Cerebellar cortex (tissue), 1 donor: ENCODE measurements at regions not wholly inside any gene's neighbourhood (a gene's known extent, or its start where the extent isn't known, plus 50 kb on each side); places are given as distances from the start of the nearest gene placed in this dataset.
"Not testable (repeated sequence)": the region's sequence is repeated elsewhere in the genome, so short reads cannot be mapped to it uniquely, and the experiment has no call there.

Experiments used
- DNase-seq: peaks from one replicate; pipeline ENCODE4 v3.0.0-alpha.2; 2015; ENCODE audit warnings: low spot score

GRCh38 chr1:121573881-121574504 lies 389.2 kb downstream of the SRGAP2C start:
- DNase-seq: not testable (repeated sequence)

GRCh38 chr1:121574505-121574899 lies 389.7 kb downstream of the SRGAP2C start:
- DNase-seq: not testable (repeated sequence)

GRCh38 chr1:121582898-121583297 lies 398.1 kb downstream of the SRGAP2C start:
- not testable (repeated sequence) for DNase-seq

GRCh38 chr1:121586369-121587229 lies 401.8 kb downstream of the SRGAP2C start:
- DNase-seq: no peak

GRCh38 chr1:121587230-121587569 lies 402.4 kb downstream of the SRGAP2C start:
- no peak for DNase-seq

- DNase-seq: no peak
Observed at GRCh38 chr1:121587777-121588176, 403.0 kb downstream of the SRGAP2C start.

GRCh38 chr1:121594096-121594495 lies 409.3 kb downstream of the SRGAP2C start:
- DNase-seq: no peak

- no peak for DNase-seq
Observed at GRCh38 chr1:121595089-121595488, 410.3 kb downstream of the SRGAP2C start.

GRCh38 chr1:121604843-121605444 lies 420.2 kb downstream of the SRGAP2C start:
- DNase-seq: not testable (repeated sequence)

GRCh38 chr1:121607499-121607898 lies 422.7 kb downstream of the SRGAP2C start:
- not testable (repeated sequence) for DNase-seq
